ENCODE measurements at regions not wholly inside any gene's neighbourhood (a gene's known extent, or its start where the extent isn't known, plus 50 kb on each side); places are given as distances from the start of the nearest gene placed in this dataset.

- no peak overlapping the region for H3K27ac Mint-ChIP-seq
- Histone ChIP-seq H3K36me3 (ENCODE audit: control insufficient read depth, insufficient read depth, low read length) (no peaks in the 10 kb centered on the region), H3K9me3 (ENCODE audit: control insufficient read depth, insufficient read depth, low read length) (peaks cover 20% of the 10 kb centered on the region), H3K4me3 (ENCODE audit: low read length) (no peak overlapping the region), H3K27me3 (ENCODE audit: control insufficient read depth, insufficient read depth, low read length) (no peaks in the 10 kb centered on the region), H3K4me1 (ENCODE audit: control insufficient read depth, insufficient read depth, low read length) (no peaks in the 10 kb centered on the region), H3K27ac (ENCODE audit: low read length) (no peak overlapping the region)
- no peaks in the 10 kb centered on the region for H3K27me3 Mint-ChIP-seq (ENCODE audit: low read depth in 2 of 2)
- H3K4me1 Mint-ChIP-seq: no peaks in the 10 kb centered on the region
- DNase-seq: no peak
- no peak for ATAC-seq
- no peak for TF ChIP-seq CTCF (IDR thresholded peaks at IDR 0.05)
- H3K9me3 Mint-ChIP-seq: peaks cover 30 to 34% of the 10 kb centered on the region in 2 donors
- peaks cover 30% of the 10 kb centered on the region for H3K36me3 Mint-ChIP-seq
- H3K4me3 Mint-ChIP-seq: no peak overlapping the region
- 44% methylated on average over 2 of the region's 2 CpGs for WGBS (ENCODE audit: insufficient coverage)
- intact Hi-C loops (cut with micrococcal nuclease): no loop called here
Measured at GRCh38 chr7:54183055-54183454, 359.1 kb upstream of the VSTM2A start.

- Histone ChIP-seq H3K27ac (ENCODE audit: low read length) (no peak overlapping the region), H3K4me3 (ENCODE audit: low read length) (no peak overlapping the region), H3K4me1 (ENCODE audit: control insufficient read depth, insufficient read depth, low read length) (no peaks in the 10 kb centered on the region), H3K36me3 (ENCODE audit: control insufficient read depth, insufficient read depth, low read length) (no peaks in the 10 kb centered on the region), H3K27me3 (ENCODE audit: control insufficient read depth, insufficient read depth, low read length) (no peaks in the 10 kb centered on the region), H3K9me3 (ENCODE audit: control insufficient read depth, insufficient read depth, low read length) (peaks cover 13% of the 10 kb centered on the region)
- Mint-ChIP-seq H3K9me3 (peaks cover 20 to 22% of the 10 kb centered on the region in 2 donors), H3K27me3 (ENCODE audit: low read depth in 2 of 2) (no peaks in the 10 kb centered on the region), H3K27ac (no peak overlapping the region), H3K4me3 (no peak overlapping the region), H3K4me1 (no peaks in the 10 kb centered on the region), H3K36me3 (peaks cover 19% of the 10 kb centered on the region)
- ATAC-seq: no peak
- no peak for DNase-seq
- intact Hi-C loops (cut with micrococcal nuclease): no loop called here
- TF ChIP-seq CTCF (IDR thresholded peaks at IDR 0.05): no peak
Measured at GRCh38 chr7:54186336-54186735, 355.8 kb upstream of the VSTM2A start.

- Mint-ChIP-seq H3K27ac (no peak overlapping the region), H3K4me3 (no peak overlapping the region), H3K36me3 (peaks cover 15% of the 10 kb centered on the region), H3K9me3 (peaks cover 14 to 17% of the 10 kb centered on the region in 2 donors), H3K27me3 (ENCODE audit: low read depth in 2 of 2) (no peaks in the 10 kb centered on the region), H3K4me1 (no peaks in the 10 kb centered on the region)
- ATAC-seq (no peak), DNase-seq (no peak)
- H3K27ac ChIP-seq (ENCODE audit: low read length): no peak overlapping the region
- no peaks in the 10 kb centered on the region for H3K4me1 ChIP-seq (ENCODE audit: control insufficient read depth, insufficient read depth, low read length)
- intact Hi-C loops (cut with micrococcal nuclease): no loop called here
- H3K27me3 ChIP-seq (ENCODE audit: control insufficient read depth, insufficient read depth, low read length): no peaks in the 10 kb centered on the region
- H3K36me3 ChIP-seq (ENCODE audit: control insufficient read depth, insufficient read depth, low read length): no peaks in the 10 kb centered on the region
- peaks cover 8% of the 10 kb centered on the region for H3K9me3 ChIP-seq (ENCODE audit: control insufficient read depth, insufficient read depth, low read length)
- H3K4me3 ChIP-seq (ENCODE audit: low read length): no peak overlapping the region
- WGBS (ENCODE audit: insufficient coverage): 84% methylated on average over 7 of the region's 8 CpGs
- no peak for TF ChIP-seq CTCF (IDR thresholded peaks at IDR 0.05)
Measured at GRCh38 chr7:54187886-54188685, 354.1 kb upstream of the VSTM2A start.

GRCh38 chr7:54188843-54189242 lies 353.3 kb upstream of the VSTM2A start:
- H3K36me3 Mint-ChIP-seq: peaks cover 9% of the 10 kb centered on the region
- intact Hi-C loops (cut with micrococcal nuclease): no loop called here
- no peak overlapping the region for H3K4me3 Mint-ChIP-seq
- Histone ChIP-seq H3K36me3 (ENCODE audit: control insufficient read depth, insufficient read depth, low read length) (no peaks in the 10 kb centered on the region), H3K27ac (ENCODE audit: low read length) (no peak overlapping the region), H3K4me1 (ENCODE audit: control insufficient read depth, insufficient read depth, low read length) (no peaks in the 10 kb centered on the region), H3K27me3 (ENCODE audit: control insufficient read depth, insufficient read depth, low read length) (no peaks in the 10 kb centered on the region), H3K9me3 (ENCODE audit: control insufficient read depth, insufficient read depth, low read length) (peaks cover 7% of the 10 kb centered on the region), H3K4me3 (ENCODE audit: low read length) (no peak overlapping the region)
- TF ChIP-seq CTCF (IDR thresholded peaks at IDR 0.05): no peak
- WGBS (ENCODE audit: insufficient coverage): 72% methylated on average over 2 of the region's 2 CpGs
- H3K27me3 Mint-ChIP-seq (ENCODE audit: low read depth in 2 of 2): no peaks in the 10 kb centered on the region
- H3K9me3 Mint-ChIP-seq: peaks cover 15 to 19% of the 10 kb centered on the region in 2 donors
- DNase-seq (no peak), ATAC-seq (no peak)
- H3K4me1 Mint-ChIP-seq: no peaks in the 10 kb centered on the region
- no peak overlapping the region for H3K27ac Mint-ChIP-seq

All from natural killer cell (primary cell).